Urinary bladder (tissue), 3 donors: ENCODE measurements at regions not wholly inside any gene's neighbourhood (a gene's known extent, or its start where the extent isn't known, plus 50 kb on each side); places are given as distances from the start of the nearest gene placed in this dataset.

Experiments used
- DNase-seq: peaks from one replicate; pipeline ENCODE4 v3.0.0-alpha.2; 2015; ENCODE audit errors: extremely low spot score
- H3K27ac ChIP-seq: one replicate; pipeline ENCODE4 v1.5.1; 2013; ENCODE audit warnings: low read depth, mild to moderate bottlenecking, moderate library complexity
- H3K36me3 ChIP-seq: one replicate; pipeline ENCODE4 v1.6.1; 2013; ENCODE audit warnings: mild to moderate bottlenecking, moderate library complexity; ENCODE audit not compliant: insufficient read depth
- H3K4me1 ChIP-seq: one replicate; pipeline ENCODE4 v1.6.1; 2013; ENCODE audit warnings: mild to moderate bottlenecking, moderate library complexity; ENCODE audit not compliant: insufficient read depth
- H3K4me3 ChIP-seq: one replicate; pipeline ENCODE4 v1.5.1; 2013; ENCODE audit warnings: low read depth, low read length
- WGBS: extraction: QIAGEN DNeasy Blood & Tissue Kit; methylation state at CpG from one replicate; pipeline ENCODE4 v1.1.7; 2013; 5-methylcytosine and 5-hydroxymethylcytosine counted together
- donor health status: healthy with polysubstance abuse.
- donor health status: healthy.

DNA sequence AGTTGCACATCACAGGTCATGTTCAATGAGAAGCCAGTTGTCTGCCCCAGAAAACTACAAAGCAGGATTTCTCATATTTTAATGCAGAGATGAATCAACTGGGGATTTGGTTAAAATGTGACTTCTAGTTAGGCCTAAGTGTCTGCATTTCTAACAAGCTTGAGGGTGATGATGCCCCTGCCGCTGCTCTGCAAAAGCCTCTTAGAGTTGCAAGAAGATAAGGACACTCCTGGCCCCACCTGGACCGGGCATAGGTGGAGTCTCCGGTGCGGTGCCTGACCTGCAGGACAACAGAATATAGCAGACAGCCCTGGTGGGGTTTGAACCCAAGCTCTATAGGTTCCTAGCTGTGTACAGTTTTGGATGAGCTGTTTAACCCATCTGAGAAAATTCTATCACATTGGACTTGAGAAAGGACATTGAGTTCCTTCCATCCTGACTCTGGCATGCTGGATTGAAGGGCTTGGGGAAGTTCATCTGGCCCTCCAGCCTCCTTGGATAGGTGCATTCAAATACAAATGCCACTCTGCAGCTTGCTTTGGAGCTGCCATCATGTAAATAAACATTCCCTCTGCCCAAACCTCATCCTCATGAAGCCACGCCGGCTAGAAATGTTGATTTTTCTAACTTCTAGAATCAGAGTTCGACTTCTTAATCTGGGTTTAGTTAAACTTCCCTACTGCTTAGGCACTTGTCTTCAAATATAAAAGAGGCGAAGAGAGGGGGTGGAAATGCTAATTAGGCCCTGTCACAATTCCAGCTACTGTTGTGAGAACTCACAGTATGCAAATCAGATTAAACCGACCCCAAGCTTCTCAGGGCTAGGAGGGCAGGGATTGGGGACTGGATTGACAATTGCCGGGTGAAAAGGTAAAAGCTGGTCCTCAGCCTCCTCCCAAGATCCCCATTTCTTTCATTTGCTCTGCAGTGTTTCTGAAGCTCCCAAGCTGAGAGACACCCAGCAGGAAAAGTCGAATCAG, 1225.6 kb downstream of the VRK1 start:
- Histone ChIP-seq H3K36me3 (no peaks in the 10 kb centered on the region), H3K4me1 (no peaks in the 10 kb centered on the region), H3K4me3 (no peak overlapping the region), H3K27ac (no peak overlapping the region)
- WGBS = 57% methylated on average over 11 of the region's 11 CpGs
- no peak for DNase-seq

DNA sequence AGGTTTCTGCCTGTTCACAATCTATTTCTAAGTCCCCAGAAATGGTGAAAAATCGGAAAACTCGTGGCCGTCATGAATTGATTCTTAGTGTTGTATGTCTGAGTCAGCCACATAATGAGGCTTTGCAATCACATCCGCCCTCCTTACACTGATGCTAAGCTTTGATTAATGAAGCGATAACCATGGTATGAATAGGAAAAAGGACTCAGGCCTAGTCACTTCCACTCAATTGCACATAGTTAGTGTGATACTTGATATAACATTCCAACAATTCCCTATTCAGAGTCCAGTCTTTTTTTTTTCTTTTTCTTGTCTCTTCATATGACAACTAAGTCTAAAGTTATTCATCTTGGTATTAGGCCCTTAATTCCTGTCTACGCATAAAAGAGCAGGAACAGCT, 1231.0 kb downstream of the VRK1 start:
- 87% methylated on average over 6 of the region's 6 CpGs for WGBS
- no peak for DNase-seq
- Histone ChIP-seq H3K4me3 (no peak overlapping the region), H3K4me1 (no peaks in the 10 kb centered on the region), H3K36me3 (no peaks in the 10 kb centered on the region), H3K27ac (no peak overlapping the region)

DNA sequence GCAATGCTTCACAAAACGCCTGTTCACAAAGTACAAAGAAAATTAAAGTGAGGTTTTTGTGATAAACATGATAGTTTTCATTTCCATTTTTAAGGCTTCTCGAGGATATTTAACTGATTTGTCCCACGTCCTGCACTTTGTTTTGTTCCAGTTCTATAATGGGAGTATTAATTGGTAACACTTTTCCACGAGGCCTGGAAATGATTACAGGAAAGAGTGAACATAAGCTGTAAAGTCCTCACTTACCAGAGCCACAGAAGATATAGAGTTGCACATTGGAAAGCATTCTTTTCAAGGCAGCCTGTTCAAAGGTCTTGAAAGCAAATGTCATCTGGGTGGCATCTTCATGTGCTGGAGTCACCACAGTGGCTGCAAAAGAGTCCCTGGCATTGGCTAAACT, 1236.6 kb downstream of the BCL11B start:
- Histone ChIP-seq H3K4me1 (no peaks in the 10 kb centered on the region), H3K27ac (no peak overlapping the region), H3K36me3 (no peaks in the 10 kb centered on the region), H3K4me3 (no peak overlapping the region)
- 46% methylated on average over 4 of the region's 4 CpGs for WGBS
- no peak for DNase-seq

DNA sequence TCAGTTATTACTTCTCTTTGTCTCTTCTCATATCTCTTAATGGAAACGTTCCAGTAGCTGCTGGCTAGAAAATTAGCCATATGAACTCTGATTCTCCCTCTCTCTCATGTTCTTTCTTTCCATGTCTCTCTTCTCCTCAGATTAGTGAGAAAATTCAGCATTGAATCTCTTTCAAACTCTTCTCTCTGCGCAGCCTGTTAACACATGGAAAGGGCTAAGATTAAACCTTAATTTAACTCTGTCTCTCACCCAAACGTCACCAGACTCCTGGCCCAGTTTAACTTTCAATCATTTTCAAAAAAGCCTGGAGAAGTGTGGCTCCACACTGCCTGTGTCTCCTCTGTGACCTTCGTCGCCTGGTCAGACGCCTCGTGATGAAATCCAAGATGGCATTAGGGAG, 1234.2 kb downstream of the BCL11B start:
- H3K4me1 ChIP-seq = no peaks in the 10 kb centered on the region
- DNase-seq = no peak
- WGBS = 79% methylated on average over 7 of the region's 7 CpGs
- no peak overlapping the region for H3K27ac ChIP-seq
- no peak overlapping the region for H3K4me3 ChIP-seq
- no peaks in the 10 kb centered on the region for H3K36me3 ChIP-seq

GRCh38 chr14:98056946-98057345, 1215.1 kb downstream of the BCL11B start:
- no peak for DNase-seq
- 71% methylated on average over 5 of the region's 5 CpGs for WGBS
- no peaks in the 10 kb centered on the region for H3K4me1 ChIP-seq
- no peak overlapping the region for H3K27ac ChIP-seq
- no peaks in the 10 kb centered on the region for H3K36me3 ChIP-seq
- no peak overlapping the region for H3K4me3 ChIP-seq

DNA sequence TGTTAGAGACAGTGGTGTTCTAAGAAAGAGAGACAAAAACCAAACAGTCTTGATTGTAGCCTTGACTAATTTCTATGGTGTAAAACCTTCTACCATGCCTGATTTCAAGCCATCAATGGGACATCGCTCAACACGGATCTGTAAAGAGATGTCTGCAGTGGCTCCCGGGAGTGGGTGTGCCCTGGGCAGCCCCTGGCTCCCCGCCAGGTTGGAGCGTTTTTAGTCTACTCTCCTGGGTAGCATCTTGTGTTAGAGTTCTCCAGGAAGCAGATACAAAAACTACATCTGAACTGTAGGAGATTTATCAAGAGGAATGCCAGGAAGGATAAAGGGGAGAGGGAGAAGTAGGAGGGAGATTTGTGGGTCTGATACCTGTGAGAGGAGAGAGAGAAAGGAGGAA, 1212.9 kb downstream of the BCL11B start:
- WGBS = 75% methylated on average over 5 of the region's 5 CpGs
- no peak for DNase-seq
- Histone ChIP-seq H3K36me3 (no peaks in the 10 kb centered on the region), H3K4me1 (no peaks in the 10 kb centered on the region), H3K4me3 (no peak overlapping the region), H3K27ac (no peak overlapping the region)

DNA sequence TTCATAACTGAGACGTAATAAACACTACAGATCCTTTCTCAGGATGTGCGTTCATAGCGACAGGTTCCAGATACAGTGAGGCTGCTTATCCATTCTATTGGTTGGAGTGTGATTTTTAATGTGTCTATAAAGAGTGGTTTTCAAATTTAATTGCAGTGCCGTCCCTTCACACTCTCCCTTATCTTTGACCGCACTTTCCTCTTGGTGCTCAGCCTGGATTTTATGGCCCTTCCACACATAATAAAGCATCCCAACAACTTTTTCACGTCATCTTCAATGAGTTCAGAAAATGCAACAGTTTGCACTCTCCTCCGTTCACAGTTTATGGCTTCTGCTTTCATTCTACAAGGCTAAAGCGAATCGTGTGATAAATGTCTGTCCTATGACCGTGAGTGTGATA, 1209.9 kb downstream of the BCL11B start:
- Histone ChIP-seq H3K4me3 (no peak overlapping the region), H3K4me1 (no peaks in the 10 kb centered on the region), H3K27ac (no peak overlapping the region), H3K36me3 (no peaks in the 10 kb centered on the region)
- WGBS = 22% methylated on average over 10 of the region's 10 CpGs
- DNase-seq = no peak

- peak; percentile 50 for DNase-seq
- 34% methylated on average over 2 of the region's 2 CpGs for WGBS
- Histone ChIP-seq H3K27ac (no peak overlapping the region), H3K4me1 (no peaks in the 10 kb centered on the region), H3K4me3 (no peak overlapping the region), H3K36me3 (no peaks in the 10 kb centered on the region)
Observed at GRCh38 chr14:98069712-98070171, 1202.3 kb downstream of the BCL11B start.

DNA sequence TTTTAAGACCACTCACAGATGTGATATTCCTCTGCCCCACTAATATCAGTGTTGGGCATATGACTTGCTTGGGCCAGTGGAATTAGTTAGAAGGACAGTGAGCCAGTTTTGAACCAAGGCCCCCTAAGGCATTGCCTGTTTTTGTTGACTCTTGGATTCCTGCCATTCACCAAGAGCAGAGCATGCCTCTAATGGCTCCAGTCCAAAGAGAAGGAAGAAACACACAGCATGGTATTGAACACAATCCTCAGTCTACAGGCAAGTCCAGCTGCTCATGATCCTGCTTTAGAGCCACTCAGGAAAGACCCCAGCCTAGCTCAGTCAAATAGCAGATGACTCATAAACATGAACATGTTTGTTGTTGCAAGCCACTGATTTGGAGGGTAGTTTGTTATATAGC, 1201.5 kb downstream of the BCL11B start:
- H3K4me3 ChIP-seq = no peak overlapping the region
- H3K4me1 ChIP-seq = no peaks in the 10 kb centered on the region
- H3K36me3 ChIP-seq = no peaks in the 10 kb centered on the region
- DNase-seq = no peak
- H3K27ac ChIP-seq = no peak overlapping the region

DNA sequence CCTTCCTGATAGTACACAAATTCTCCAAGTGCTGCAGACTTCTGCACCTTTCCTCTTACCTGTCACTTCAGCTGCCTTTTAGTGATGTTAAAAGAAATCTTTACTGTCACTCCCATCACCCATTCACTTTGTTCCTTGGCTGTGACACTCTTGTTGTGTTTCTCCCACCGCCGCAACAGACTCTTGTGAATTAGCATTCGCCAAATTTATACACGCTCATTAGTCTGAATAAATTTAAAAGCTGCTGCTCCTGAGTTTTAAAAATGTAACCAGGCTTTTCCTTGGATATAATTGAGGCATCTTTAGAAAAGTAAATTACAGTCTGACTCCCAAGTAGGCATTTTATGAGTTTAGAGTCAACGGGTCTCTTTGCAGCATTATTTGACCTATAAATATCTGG, 1197.9 kb downstream of the BCL11B start:
- WGBS = 88% methylated on average over 5 of the region's 5 CpGs
- DNase-seq = no peak
- Histone ChIP-seq H3K4me3 (no peak overlapping the region), H3K4me1 (no peaks in the 10 kb centered on the region), H3K27ac (no peak overlapping the region), H3K36me3 (no peaks in the 10 kb centered on the region)

GRCh38 chr14:98077176-98077575, 1194.8 kb downstream of the BCL11B start:
- H3K4me1 ChIP-seq = no peaks in the 10 kb centered on the region
- no peak overlapping the region for H3K4me3 ChIP-seq
- WGBS = 70% methylated on average over 3 of the region's 3 CpGs
- H3K27ac ChIP-seq = no peak overlapping the region
- DNase-seq = peak; percentile 31
- H3K36me3 ChIP-seq = no peaks in the 10 kb centered on the region

GRCh38 chr14:98082833-98083232, 1189.2 kb downstream of the BCL11B start:
- Histone ChIP-seq H3K4me1 (no peaks in the 10 kb centered on the region), H3K27ac (no peak overlapping the region), H3K36me3 (no peaks in the 10 kb centered on the region), H3K4me3 (no peak overlapping the region)
- WGBS = 70% methylated on average over 1 of the region's 1 CpG
- no peak for DNase-seq

GRCh38 chr14:98085751-98086150, 1186.2 kb downstream of the BCL11B start:
- no peak for DNase-seq
- no peak overlapping the region for H3K27ac ChIP-seq
- no peaks in the 10 kb centered on the region for H3K36me3 ChIP-seq
- no peaks in the 10 kb centered on the region for H3K4me1 ChIP-seq
- H3K4me3 ChIP-seq = no peak overlapping the region
- 81% methylated on average over 1 of the region's 1 CpG for WGBS

GRCh38 chr14:98093111-98093510, 1178.9 kb downstream of the BCL11B start:
- no peak for DNase-seq
- 65% methylated on average over 2 of the region's 2 CpGs for WGBS
- no peak overlapping the region for H3K27ac ChIP-seq
- no peaks in the 10 kb centered on the region for H3K4me1 ChIP-seq
- no peak overlapping the region for H3K4me3 ChIP-seq
- no peaks in the 10 kb centered on the region for H3K36me3 ChIP-seq
